NB4 (cell line): ENCODE measurements at regions not wholly inside any gene's neighbourhood (a gene's known extent, or its start where the extent isn't known, plus 50 kb on each side); places are given as distances from the start of the nearest gene placed in this dataset.

Experiments
- POLR2A ChIP-seq: IDR thresholded peaks from 2 replicates; pipeline ENCODE4 v1.6.1; 2011; ENCODE audit warnings: mild to moderate bottlenecking; ENCODE audit not compliant: insufficient read length; ENCODE audit errors: extremely low read depth
- TF ChIP-seq, protein P1 (sequence below): IDR thresholded peaks from one replicate; pipeline ENCODE4 v1.5.1; 2012; ENCODE audit warnings: low read depth, low read length

- TF ChIP-seq POLR2A, result no peak
- TF ChIP-seq, protein P1, sequence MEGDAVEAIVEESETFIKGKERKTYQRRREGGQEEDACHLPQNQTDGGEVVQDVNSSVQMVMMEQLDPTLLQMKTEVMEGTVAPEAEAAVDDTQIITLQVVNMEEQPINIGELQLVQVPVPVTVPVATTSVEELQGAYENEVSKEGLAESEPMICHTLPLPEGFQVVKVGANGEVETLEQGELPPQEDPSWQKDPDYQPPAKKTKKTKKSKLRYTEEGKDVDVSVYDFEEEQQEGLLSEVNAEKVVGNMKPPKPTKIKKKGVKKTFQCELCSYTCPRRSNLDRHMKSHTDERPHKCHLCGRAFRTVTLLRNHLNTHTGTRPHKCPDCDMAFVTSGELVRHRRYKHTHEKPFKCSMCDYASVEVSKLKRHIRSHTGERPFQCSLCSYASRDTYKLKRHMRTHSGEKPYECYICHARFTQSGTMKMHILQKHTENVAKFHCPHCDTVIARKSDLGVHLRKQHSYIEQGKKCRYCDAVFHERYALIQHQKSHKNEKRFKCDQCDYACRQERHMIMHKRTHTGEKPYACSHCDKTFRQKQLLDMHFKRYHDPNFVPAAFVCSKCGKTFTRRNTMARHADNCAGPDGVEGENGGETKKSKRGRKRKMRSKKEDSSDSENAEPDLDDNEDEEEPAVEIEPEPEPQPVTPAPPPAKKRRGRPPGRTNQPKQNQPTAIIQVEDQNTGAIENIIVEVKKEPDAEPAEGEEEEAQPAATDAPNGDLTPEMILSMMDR, result no peak
Observed at GRCh38 chr2:58476556-58476955, 235.4 kb upstream of the FANCL start.
